Osteoblast (primary cell): ENCODE measurements at regions not wholly inside any gene's neighbourhood (a gene's known extent, or its start where the extent isn't known, plus 50 kb on each side); places are given as distances from the start of the nearest gene placed in this dataset.

ENCODE experiments used
- DNase-seq: peaks from one replicate; pipeline ENCODE4 v3.0.0; 2011; ENCODE audit warnings: low spot score, mixed read lengths; ENCODE audit not compliant: insufficient read length; ENCODE audit errors: missing footprints
- H2AFZ ChIP-seq: 2 replicates; pipeline ENCODE4 v1.6.0; 2011; ENCODE audit warnings: mild to moderate bottlenecking, low read length
- H3K27ac ChIP-seq: 2 replicates; pipeline ENCODE4 v1.5.1; 2011; ENCODE audit warnings: mild to moderate bottlenecking, low read depth, low read length, moderate library complexity
- H3K27me3 ChIP-seq: 2 replicates; pipeline ENCODE4 v1.6.0; 2012; ENCODE audit warnings: mild to moderate bottlenecking, control low read depth, inconsistent platforms, low read length, moderate library complexity; ENCODE audit not compliant: insufficient read depth
- H3K36me3 ChIP-seq: 2 replicates; pipeline ENCODE4 v1.5.1; 2011; ENCODE audit warnings: mild to moderate bottlenecking, low read length, control low read depth, moderate library complexity; ENCODE audit not compliant: insufficient read depth
- H3K4me1 ChIP-seq: 2 replicates; pipeline ENCODE4 v1.5.1; 2011; ENCODE audit warnings: mild to moderate bottlenecking, low read length, control low read depth, moderate library complexity; ENCODE audit not compliant: insufficient read depth
- H3K4me2 ChIP-seq: 2 replicates; pipeline ENCODE4 v1.6.0; 2011; ENCODE audit warnings: mild to moderate bottlenecking, low read length; ENCODE audit not compliant: insufficient read depth
- H3K4me3 ChIP-seq: fragments of 200-600 bp; sonication (generic); 3 replicates; pipeline ENCODE4 v1.5.1; 2012; ENCODE audit warnings: mild to moderate bottlenecking, low read length, inconsistent platforms; ENCODE audit not compliant: insufficient read depth
- H3K79me2 ChIP-seq: 2 replicates; pipeline ENCODE4 v1.6.0; 2012; ENCODE audit warnings: mild to moderate bottlenecking, low read length, control low read depth, inconsistent platforms; ENCODE audit not compliant: insufficient read depth
- H3K9me3 ChIP-seq: 2 replicates; pipeline ENCODE4 v1.5.1; 2011; ENCODE audit warnings: low read depth, low read length, control low read depth
- H4K20me1 ChIP-seq: 2 replicates; pipeline ENCODE4 v1.6.0; 2012; ENCODE audit warnings: mild to moderate bottlenecking, low read length, control low read depth; ENCODE audit not compliant: insufficient read depth
- TF ChIP-seq, protein P1 (sequence below): IDR thresholded peaks from 2 replicates; pipeline ENCODE4 v1.5.1; 2011; ENCODE audit warnings: mild to moderate bottlenecking, low read depth, low read length, moderate library complexity; ENCODE audit errors: extremely low read depth

DNA sequence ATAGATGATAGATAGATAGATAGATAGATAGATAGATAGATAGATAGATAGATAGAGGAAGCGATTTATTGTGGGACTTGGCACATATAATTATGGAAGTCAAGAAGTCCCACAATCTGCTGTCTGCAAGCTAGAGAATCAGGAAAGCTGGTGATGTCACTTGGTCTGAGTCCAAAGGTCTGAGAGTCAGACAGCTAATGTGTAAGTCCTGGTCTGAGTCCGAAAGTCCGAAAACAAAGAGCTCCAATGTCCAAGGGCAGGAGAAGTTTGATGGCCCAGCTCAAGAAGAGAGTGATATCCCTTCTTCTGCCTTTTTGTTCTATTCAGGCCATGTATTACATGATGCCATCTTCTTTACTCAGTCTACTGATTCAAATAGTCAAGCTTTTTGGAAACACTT, 53.8 kb upstream of the TCF7L2 start:
- TF ChIP-seq, protein P1, sequence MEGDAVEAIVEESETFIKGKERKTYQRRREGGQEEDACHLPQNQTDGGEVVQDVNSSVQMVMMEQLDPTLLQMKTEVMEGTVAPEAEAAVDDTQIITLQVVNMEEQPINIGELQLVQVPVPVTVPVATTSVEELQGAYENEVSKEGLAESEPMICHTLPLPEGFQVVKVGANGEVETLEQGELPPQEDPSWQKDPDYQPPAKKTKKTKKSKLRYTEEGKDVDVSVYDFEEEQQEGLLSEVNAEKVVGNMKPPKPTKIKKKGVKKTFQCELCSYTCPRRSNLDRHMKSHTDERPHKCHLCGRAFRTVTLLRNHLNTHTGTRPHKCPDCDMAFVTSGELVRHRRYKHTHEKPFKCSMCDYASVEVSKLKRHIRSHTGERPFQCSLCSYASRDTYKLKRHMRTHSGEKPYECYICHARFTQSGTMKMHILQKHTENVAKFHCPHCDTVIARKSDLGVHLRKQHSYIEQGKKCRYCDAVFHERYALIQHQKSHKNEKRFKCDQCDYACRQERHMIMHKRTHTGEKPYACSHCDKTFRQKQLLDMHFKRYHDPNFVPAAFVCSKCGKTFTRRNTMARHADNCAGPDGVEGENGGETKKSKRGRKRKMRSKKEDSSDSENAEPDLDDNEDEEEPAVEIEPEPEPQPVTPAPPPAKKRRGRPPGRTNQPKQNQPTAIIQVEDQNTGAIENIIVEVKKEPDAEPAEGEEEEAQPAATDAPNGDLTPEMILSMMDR = no peak
- no peaks in the 10 kb centered on the region for H3K79me2 ChIP-seq
- peaks cover 18% of the 10 kb centered on the region for H3K27me3 ChIP-seq
- H3K4me2 ChIP-seq = no peak overlapping the region
- DNase-seq = no peak
- H3K4me3 ChIP-seq = no peak overlapping the region
- H3K27ac ChIP-seq = no peak overlapping the region
- H3K4me1 ChIP-seq = no peaks in the 10 kb centered on the region
- no peak overlapping the region for H2AFZ ChIP-seq
- no peaks in the 10 kb centered on the region for H3K36me3 ChIP-seq
- no peaks in the 10 kb centered on the region for H4K20me1 ChIP-seq
- peaks cover 3% of the 10 kb centered on the region for H3K9me3 ChIP-seq

DNA sequence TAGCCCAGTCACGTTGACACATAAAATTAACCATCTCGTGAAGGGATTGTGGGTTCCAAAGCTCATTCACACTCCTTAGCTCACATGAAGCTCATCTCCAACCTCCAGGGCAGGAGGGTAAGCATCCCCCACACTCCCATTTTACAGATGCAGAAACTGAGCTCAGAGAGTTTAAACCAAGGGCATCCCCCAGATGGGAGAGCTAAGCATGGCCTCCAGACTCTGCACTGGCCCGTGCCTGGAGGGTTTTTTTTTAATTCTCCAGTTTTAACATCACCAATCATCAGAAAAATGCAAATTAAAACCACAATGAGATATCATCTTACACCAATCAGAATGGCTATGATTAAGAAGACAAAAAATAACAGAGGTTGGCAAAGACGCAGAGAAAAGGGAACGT, 53.3 kb upstream of the TCF7L2 start:
- no peak overlapping the region for H2AFZ ChIP-seq
- H3K4me3 ChIP-seq = no peak overlapping the region
- TF ChIP-seq, protein P1 = no peak
- H3K27ac ChIP-seq = no peak overlapping the region
- no peaks in the 10 kb centered on the region for H3K79me2 ChIP-seq
- H3K4me2 ChIP-seq = no peak overlapping the region
- H4K20me1 ChIP-seq = no peaks in the 10 kb centered on the region
- H3K9me3 ChIP-seq = peaks cover 3% of the 10 kb centered on the region
- H3K36me3 ChIP-seq = no peaks in the 10 kb centered on the region
- no peaks in the 10 kb centered on the region for H3K4me1 ChIP-seq
- peaks cover 14% of the 10 kb centered on the region for H3K27me3 ChIP-seq
- DNase-seq = no peak

- Histone ChIP-seq H3K9me3 (no peaks in the 10 kb centered on the region), H3K79me2 (no peaks in the 10 kb centered on the region), H4K20me1 (no peaks in the 10 kb centered on the region), H3K27ac (no peak overlapping the region), H3K36me3 (no peaks in the 10 kb centered on the region), H3K4me2 (peak overlapping the region; percentile 31), H3K4me3 (peak overlapping the region; percentile 43), H2AFZ (no peak overlapping the region), H3K27me3 (peaks cover 2% of the 10 kb centered on the region), H3K4me1 (no peaks in the 10 kb centered on the region)
- DNase-seq = no peak
- TF ChIP-seq, protein P1 = no peak
Observed at GRCh38 chr10:112898540-112899390, 51.3 kb upstream of the TCF7L2 start.

DNA sequence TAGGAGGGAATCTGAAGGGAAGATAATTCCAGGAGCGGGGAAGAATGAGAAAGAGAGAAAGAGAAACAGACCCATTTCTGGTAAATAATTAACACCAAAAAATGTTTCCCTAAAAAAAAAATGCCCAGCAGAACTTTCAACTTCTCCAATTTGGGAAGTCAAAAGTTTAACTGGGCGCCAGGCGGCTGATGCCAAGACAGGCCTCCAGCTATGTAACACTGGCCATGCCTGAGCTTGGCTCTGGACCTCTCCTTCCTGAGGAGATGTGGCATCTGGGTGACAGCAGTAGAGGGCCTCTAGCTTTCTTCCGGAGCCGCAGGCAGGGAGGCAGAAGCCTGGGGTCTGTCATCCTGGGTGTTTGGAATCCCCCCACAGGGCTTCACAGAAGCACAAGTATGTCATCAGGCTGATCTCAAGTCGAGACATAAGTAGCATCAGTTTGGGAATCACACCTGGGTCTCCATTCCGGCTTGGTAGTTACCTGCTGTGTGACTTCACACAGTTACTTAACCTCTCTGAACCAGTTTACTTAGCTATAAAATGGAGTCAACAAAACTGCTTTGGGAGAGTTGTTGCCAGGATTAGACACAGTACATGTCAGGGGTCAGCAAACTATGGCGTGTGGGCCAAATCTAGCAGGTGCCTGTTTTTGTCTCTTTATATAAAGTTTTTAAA, 50.5 kb upstream of the TCF7L2 start:
- Histone ChIP-seq H3K27me3 (peaks cover 2% of the 10 kb centered on the region), H3K4me2 (no peak overlapping the region), H3K4me3 (no peak overlapping the region), H4K20me1 (no peaks in the 10 kb centered on the region), H3K36me3 (no peaks in the 10 kb centered on the region), H3K9me3 (no peaks in the 10 kb centered on the region), H3K27ac (no peak overlapping the region), H3K4me1 (no peaks in the 10 kb centered on the region), H3K79me2 (no peaks in the 10 kb centered on the region), H2AFZ (no peak overlapping the region)
- DNase-seq = no peak
- TF ChIP-seq, protein P1 = no peak
